Type B pancreatic cell (in vitro differentiated cells): ENCODE measurements at regions not wholly inside any gene's neighbourhood (a gene's known extent, or its start where the extent isn't known, plus 50 kb on each side); places are given as distances from the start of the nearest gene placed in this dataset.

ENCODE experiments used
- DNase-seq: peaks from one replicate; pipeline ENCODE4 v3.0.0; 2021; ENCODE audit warnings: mixed read lengths; ENCODE audit not compliant: unreplicated experiment; ENCODE audit errors: extremely low spot score
- H3K27ac Mint-ChIP-seq: 2 replicates; pipeline ENCODE4 v1.8.0; 2021; ENCODE audit warnings: mild to moderate bottlenecking, mixed read lengths
- H3K27me3 Mint-ChIP-seq: 2 replicates; pipeline ENCODE4 v1.8.0; 2021; ENCODE audit warnings: mixed read lengths
- H3K36me3 Mint-ChIP-seq: 2 replicates; pipeline ENCODE4 v1.8.0; 2021; ENCODE audit warnings: mixed read lengths
- H3K4me1 Mint-ChIP-seq: one replicate; pipeline ENCODE4 v1.8.0; 2021; ENCODE audit warnings: mixed read lengths; ENCODE audit not compliant: unreplicated experiment
- H3K4me3 Mint-ChIP-seq: 2 replicates; pipeline ENCODE4 v1.8.0; 2021; ENCODE audit warnings: mild to moderate bottlenecking, mixed read lengths
- H3K9me3 Mint-ChIP-seq: 2 replicates; pipeline ENCODE4 v1.8.0; 2021; ENCODE audit warnings: mixed read lengths
- TF ChIP-seq, protein P1 (sequence below): fragments of 200-600 bp; sonication (generic); conservative IDR thresholded peaks from 2 replicates; pipeline ENCODE4 v1.5.0; 2021; ENCODE audit warnings: antibody characterized with exemption, mild to moderate bottlenecking

DNA sequence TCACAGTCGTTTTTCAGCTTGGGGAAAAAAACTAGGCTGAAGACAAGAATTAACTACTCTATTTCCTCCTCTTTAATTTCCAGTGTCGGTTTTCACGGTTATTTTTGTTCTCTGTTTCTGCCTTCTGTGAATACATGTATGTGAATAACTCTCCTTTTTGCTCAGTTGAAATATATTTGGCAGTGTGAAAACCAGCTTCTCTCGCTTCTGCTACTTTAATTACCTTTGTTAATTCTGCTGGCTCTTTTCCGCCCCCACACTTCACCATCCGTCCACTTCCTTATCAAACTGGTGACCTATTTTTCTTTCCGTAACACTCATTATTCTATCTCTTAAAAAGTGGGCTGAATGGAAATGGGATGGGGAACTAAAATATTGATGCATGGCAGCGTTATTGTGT is 126.4 kb downstream of the POU4F1 start:
- no peaks in the 10 kb centered on the region for H3K4me1 Mint-ChIP-seq
- H3K9me3 Mint-ChIP-seq: no peaks in the 10 kb centered on the region
- TF ChIP-seq, protein P1, sequence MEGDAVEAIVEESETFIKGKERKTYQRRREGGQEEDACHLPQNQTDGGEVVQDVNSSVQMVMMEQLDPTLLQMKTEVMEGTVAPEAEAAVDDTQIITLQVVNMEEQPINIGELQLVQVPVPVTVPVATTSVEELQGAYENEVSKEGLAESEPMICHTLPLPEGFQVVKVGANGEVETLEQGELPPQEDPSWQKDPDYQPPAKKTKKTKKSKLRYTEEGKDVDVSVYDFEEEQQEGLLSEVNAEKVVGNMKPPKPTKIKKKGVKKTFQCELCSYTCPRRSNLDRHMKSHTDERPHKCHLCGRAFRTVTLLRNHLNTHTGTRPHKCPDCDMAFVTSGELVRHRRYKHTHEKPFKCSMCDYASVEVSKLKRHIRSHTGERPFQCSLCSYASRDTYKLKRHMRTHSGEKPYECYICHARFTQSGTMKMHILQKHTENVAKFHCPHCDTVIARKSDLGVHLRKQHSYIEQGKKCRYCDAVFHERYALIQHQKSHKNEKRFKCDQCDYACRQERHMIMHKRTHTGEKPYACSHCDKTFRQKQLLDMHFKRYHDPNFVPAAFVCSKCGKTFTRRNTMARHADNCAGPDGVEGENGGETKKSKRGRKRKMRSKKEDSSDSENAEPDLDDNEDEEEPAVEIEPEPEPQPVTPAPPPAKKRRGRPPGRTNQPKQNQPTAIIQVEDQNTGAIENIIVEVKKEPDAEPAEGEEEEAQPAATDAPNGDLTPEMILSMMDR: no peak
- H3K27ac Mint-ChIP-seq: no peak overlapping the region
- DNase-seq: no peak
- H3K27me3 Mint-ChIP-seq: peaks cover 1% of the 10 kb centered on the region
- H3K4me3 Mint-ChIP-seq: no peak overlapping the region
- H3K36me3 Mint-ChIP-seq: no peaks in the 10 kb centered on the region

DNA sequence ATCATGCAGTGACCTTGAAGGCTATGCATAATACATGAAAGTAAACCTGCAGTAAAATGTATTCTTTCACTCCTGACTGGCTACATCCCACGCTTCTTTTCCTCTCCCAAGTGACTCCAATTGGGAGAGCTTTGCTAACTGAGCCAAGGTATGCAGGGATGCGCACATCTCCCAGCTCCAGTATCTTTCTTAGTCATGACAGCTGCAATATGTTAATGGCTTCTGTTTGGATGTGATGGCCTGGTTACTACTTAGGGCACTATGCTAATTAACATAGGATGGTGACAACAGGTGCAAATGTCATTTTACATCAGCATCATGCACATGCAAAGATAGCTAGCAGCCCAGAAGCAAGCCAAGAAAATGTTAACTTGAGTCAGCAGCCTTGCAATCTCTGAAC is 134.7 kb downstream of the POU4F1 start:
- TF ChIP-seq, protein P1: no peak
- Mint-ChIP-seq H3K36me3 (no peaks in the 10 kb centered on the region), H3K9me3 (no peaks in the 10 kb centered on the region), H3K27ac (no peak overlapping the region), H3K4me3 (no peak overlapping the region), H3K4me1 (no peaks in the 10 kb centered on the region), H3K27me3 (peaks cover 8% of the 10 kb centered on the region)
- no peak for DNase-seq

DNA sequence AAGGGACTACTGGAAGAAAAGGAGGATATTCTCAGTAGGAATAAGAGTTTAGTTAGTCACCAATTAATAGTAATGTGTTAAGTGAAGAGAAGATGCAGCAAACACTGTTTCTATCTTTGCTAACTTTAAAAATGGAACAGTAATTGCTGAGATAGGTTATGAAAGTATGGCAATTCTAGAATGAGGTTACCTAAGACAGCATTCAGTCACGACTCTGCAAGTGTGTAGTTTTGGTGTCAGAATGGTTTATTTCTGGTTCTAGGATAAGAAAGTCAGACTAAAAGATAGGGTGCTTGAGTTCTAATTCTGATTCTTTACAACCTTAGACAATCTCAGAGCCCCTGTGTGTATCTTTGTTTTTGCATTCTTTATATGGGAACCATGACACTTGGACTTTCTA is 138.1 kb downstream of the POU4F1 start:
- Mint-ChIP-seq H3K27ac (no peak overlapping the region), H3K36me3 (no peaks in the 10 kb centered on the region), H3K9me3 (no peaks in the 10 kb centered on the region), H3K4me3 (no peak overlapping the region), H3K27me3 (peaks cover 3% of the 10 kb centered on the region), H3K4me1 (no peaks in the 10 kb centered on the region)
- TF ChIP-seq, protein P1: no peak
- DNase-seq: no peak

DNA sequence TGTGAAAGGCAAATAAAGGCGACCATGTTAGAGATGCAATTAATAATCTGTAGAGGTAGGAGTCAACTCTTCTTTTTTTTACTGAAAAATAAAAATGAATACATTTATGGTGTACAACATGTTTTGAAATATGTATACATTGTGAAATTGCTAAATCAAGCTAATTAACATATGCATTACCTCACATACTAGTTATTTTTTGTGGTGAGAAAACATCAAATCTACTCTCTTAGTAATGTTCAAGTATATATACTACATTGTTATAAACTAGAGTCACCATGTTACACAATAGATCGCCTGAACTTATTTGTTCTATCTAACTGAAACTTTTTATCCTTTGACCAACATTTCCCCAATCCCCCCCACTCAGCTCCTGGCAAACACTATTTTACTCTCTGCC is 143.2 kb downstream of the POU4F1 start:
- DNase-seq: no peak
- no peak overlapping the region for H3K27ac Mint-ChIP-seq
- TF ChIP-seq, protein P1: no peak
- peaks cover 3% of the 10 kb centered on the region for H3K27me3 Mint-ChIP-seq
- no peaks in the 10 kb centered on the region for H3K4me1 Mint-ChIP-seq
- H3K4me3 Mint-ChIP-seq: no peak overlapping the region
- H3K9me3 Mint-ChIP-seq: no peaks in the 10 kb centered on the region
- H3K36me3 Mint-ChIP-seq: no peaks in the 10 kb centered on the region

DNA sequence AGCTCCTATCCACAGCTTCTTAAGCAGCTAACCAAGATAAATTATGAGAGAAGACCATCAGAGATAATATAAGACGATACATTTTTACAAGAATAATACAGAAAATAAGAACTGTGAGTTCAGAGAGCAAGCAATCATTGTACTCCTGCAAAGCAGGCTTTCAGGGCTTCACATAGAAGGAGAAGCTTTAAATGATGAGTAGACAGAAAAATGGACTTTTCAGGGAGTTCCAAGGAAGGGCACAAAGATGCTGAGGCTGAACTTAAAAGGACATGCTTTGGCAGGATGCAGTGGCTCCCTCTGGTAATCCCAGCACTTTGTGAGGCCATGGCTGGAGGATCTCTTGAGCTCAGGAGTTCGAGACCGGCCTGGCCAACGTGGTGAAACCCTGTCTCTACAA is 159.5 kb downstream of the POU4F1 start:
- Mint-ChIP-seq H3K4me1 (no peaks in the 10 kb centered on the region), H3K4me3 (no peak overlapping the region), H3K27ac (no peak overlapping the region), H3K36me3 (no peaks in the 10 kb centered on the region), H3K9me3 (no peaks in the 10 kb centered on the region), H3K27me3 (no peaks in the 10 kb centered on the region)
- DNase-seq: no peak
- TF ChIP-seq, protein P1: no peak

DNA sequence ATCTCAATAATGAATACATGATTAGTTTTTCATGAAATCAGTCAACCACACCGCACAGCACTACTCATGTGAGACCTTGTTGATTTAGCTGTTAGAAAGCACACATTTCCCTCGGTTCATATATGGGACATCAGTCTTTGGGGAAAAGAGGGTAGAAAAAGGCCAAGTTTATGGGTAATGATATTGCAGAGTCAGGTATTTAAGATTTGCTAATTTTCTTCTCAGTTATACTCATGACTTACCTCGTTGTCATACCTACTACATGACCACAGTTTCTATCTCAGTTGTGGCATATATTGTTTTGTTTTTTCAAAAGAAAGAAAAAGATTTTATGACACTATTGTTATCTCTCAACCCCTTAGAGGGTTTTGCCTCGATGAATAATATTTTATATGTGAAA is 165.6 kb downstream of the POU4F1 start:
- TF ChIP-seq, protein P1: no peak
- Mint-ChIP-seq H3K4me3 (no peak overlapping the region), H3K27me3 (no peaks in the 10 kb centered on the region), H3K9me3 (no peaks in the 10 kb centered on the region), H3K27ac (no peak overlapping the region), H3K36me3 (no peaks in the 10 kb centered on the region), H3K4me1 (no peaks in the 10 kb centered on the region)
- DNase-seq: no peak
